Smooth muscle cell (in vitro differentiated cells): ENCODE measurements at regions not wholly inside any gene's neighbourhood (a gene's known extent, or its start where the extent isn't known, plus 50 kb on each side); places are given as distances from the start of the nearest gene placed in this dataset.

Experiments
- DNase-seq: peaks from one replicate; lab custom pipeline; 2025; ENCODE audit not compliant: unreplicated experiment; lab: John Stamatoyannopoulos, UW
- H2AFZ ChIP-seq: fragments of 200-600 bp; sonication (generic); 2 replicates; pipeline ENCODE4 v1.6.0; 2016; ENCODE audit warnings: antibody characterized with exemption, low read depth, mild to moderate bottlenecking
- H3F3A ChIP-seq: fragments of 200-600 bp; sonication (generic); 2 replicates; pipeline ENCODE4 v1.6.0; 2017; ENCODE audit warnings: antibody characterized with exemption, low read depth
- H3K27ac ChIP-seq: fragments of 200-600 bp; sonication (generic); 2 replicates; pipeline ENCODE4 v1.5.1; 2016; ENCODE audit warnings: low read depth, mild to moderate bottlenecking
- H3K27me3 ChIP-seq: fragments of 200-600 bp; sonication (generic); 2 replicates; pipeline ENCODE4 v1.6.1; 2016; ENCODE audit warnings: low read depth, mild to moderate bottlenecking
- H3K36me3 ChIP-seq: fragments of 200-600 bp; sonication (generic); 2 replicates; pipeline ENCODE4 v1.5.1; 2016; ENCODE audit warnings: low read depth
- H3K4me1 ChIP-seq: fragments of 200-600 bp; sonication (generic); 2 replicates; pipeline ENCODE4 v1.5.1; 2016; ENCODE audit warnings: low read depth
- H3K4me2 ChIP-seq: fragments of 200-600 bp; sonication (generic); 2 replicates; pipeline ENCODE4 v1.6.0; 2016; ENCODE audit warnings: mild to moderate bottlenecking
- H3K4me3 ChIP-seq: fragments of 200-600 bp; sonication (generic); 2 replicates; pipeline ENCODE4 v1.5.1; 2016; ENCODE audit warnings: mild to moderate bottlenecking
- H3K79me2 ChIP-seq: fragments of 200-600 bp; sonication (generic); 2 replicates; pipeline ENCODE4 v1.6.0; 2016; ENCODE audit warnings: low read depth, mild to moderate bottlenecking
- H3K9ac ChIP-seq: fragments of 200-600 bp; sonication (generic); 2 replicates; pipeline ENCODE4 v1.6.0; 2016; ENCODE audit warnings: low read depth
- H3K9me3 ChIP-seq: fragments of 200-600 bp; sonication (generic); replicated peaks from 2 replicates; pipeline ENCODE4 v1.5.1; 2016; ENCODE audit warnings: low read depth
- H4K20me1 ChIP-seq: fragments of 200-600 bp; sonication (generic); 2 replicates; pipeline ENCODE4 v1.6.0; 2016; ENCODE audit warnings: low read depth
- WGBS: methylation state at CpG from one replicate; pipeline ENCODE4 v1.1.7; 2016; ENCODE audit warnings: low lambda C conversion rate; 5-methylcytosine and 5-hydroxymethylcytosine counted together
- TF ChIP-seq, protein P1 (sequence below): fragments of 200-600 bp; sonication (generic); IDR thresholded peaks from 2 replicates; pipeline ENCODE4 v1.5.1; 2017; ENCODE audit warnings: borderline replicate concordance, mild to moderate bottlenecking, antibody characterized with exemption; ENCODE audit not compliant: insufficient read depth, poor library complexity, severe bottlenecking

DNA sequence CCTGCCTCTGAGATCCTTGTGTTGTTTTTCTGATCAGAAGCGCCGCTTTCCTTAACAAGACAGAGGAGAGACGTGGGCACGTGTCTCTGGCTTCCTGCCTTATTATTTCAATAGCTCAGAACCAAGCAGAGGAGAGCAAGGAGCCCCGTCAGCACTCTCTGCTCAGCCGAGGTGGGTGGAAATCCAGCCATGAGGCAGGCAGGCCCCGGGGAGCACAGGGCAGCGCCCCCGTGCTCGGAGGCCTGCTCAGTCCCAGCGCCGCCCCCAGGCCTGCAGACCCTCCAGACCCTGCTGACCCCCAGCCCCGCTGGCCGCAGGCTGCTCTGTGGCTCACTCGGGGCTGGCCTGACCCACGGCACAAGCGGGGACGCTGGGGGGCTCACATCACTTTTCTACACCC, 162.8 kb downstream of the BRD1 start:
- peaks cover 20% of the 10 kb centered on the region for H3K27me3 ChIP-seq
- no peak overlapping the region for H3K27ac ChIP-seq
- no peaks in the 10 kb centered on the region for H3K4me1 ChIP-seq
- no peak for DNase-seq
- no peaks in the 10 kb centered on the region for H3K79me2 ChIP-seq
- no peaks in the 10 kb centered on the region for H3K36me3 ChIP-seq
- WGBS, result 85% methylated on average over 17 of the region's 18 CpGs
- TF ChIP-seq, protein P1, sequence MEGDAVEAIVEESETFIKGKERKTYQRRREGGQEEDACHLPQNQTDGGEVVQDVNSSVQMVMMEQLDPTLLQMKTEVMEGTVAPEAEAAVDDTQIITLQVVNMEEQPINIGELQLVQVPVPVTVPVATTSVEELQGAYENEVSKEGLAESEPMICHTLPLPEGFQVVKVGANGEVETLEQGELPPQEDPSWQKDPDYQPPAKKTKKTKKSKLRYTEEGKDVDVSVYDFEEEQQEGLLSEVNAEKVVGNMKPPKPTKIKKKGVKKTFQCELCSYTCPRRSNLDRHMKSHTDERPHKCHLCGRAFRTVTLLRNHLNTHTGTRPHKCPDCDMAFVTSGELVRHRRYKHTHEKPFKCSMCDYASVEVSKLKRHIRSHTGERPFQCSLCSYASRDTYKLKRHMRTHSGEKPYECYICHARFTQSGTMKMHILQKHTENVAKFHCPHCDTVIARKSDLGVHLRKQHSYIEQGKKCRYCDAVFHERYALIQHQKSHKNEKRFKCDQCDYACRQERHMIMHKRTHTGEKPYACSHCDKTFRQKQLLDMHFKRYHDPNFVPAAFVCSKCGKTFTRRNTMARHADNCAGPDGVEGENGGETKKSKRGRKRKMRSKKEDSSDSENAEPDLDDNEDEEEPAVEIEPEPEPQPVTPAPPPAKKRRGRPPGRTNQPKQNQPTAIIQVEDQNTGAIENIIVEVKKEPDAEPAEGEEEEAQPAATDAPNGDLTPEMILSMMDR, result no peak
- no peaks in the 10 kb centered on the region for H3K9me3 ChIP-seq
- H4K20me1 ChIP-seq, result no peaks in the 10 kb centered on the region
- H3K4me3 ChIP-seq, result no peak overlapping the region
- no peak overlapping the region for H3K9ac ChIP-seq
- no peak overlapping the region for H2AFZ ChIP-seq
- no peak overlapping the region for H3K4me2 ChIP-seq
- no peaks in the 10 kb centered on the region for H3F3A ChIP-seq

DNA sequence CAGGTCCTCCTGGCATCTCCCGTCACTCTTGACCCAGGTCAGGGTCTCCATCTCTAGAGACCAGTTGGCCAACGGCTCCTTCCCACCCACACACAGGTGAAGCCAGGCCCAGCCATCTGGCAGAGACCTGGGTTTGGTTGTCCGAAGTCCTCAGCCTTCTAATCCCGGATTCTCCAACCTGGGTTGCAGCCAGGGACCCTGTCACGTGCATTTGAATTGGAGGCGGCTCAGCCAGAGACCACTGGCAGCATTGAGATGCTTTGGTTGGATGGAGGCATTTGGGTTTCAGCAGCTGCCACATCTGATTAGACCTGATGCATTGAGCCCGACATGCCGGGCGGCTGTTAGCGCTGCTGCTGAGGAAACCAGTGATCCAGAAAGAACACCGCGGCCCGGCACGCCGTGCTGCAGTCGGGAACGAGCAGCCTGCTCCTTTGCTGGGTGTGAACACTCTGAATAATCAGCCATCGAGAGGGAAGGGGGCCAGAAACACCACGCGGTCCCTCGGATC, 163.2 kb downstream of the BRD1 start:
- Histone ChIP-seq H3K9ac (no peak overlapping the region), H3K4me3 (no peak overlapping the region), H2AFZ (no peak overlapping the region), H3K9me3 (no peaks in the 10 kb centered on the region), H3F3A (no peaks in the 10 kb centered on the region), H3K4me2 (no peak overlapping the region), H3K36me3 (no peaks in the 10 kb centered on the region), H3K27ac (no peak overlapping the region), H4K20me1 (no peaks in the 10 kb centered on the region), H3K27me3 (peaks cover 15% of the 10 kb centered on the region), H3K4me1 (no peaks in the 10 kb centered on the region), H3K79me2 (no peaks in the 10 kb centered on the region)
- TF ChIP-seq, protein P1, result no peak
- 86% methylated on average over 21 of the region's 21 CpGs for WGBS
- DNase-seq, result no peak

DNA sequence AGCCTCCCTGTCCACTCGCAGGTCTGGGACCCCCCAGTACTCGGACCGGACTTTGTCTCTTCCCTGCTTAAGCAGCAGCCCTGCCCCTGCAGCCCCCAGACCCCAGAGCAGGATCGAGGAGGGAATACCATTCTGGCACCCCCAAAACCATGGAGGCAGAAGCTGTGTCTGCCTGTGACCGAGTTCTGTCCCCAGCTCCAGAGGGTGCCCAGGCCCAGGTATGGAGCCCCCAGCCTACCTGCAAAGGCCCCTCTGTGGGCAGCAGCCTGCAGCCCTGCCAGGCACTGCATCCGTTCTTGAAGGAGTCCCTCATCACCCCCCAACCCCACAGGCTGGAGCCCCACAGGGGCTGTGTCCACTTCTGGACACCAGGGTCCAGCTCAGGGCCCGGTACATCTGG, 163.8 kb downstream of the BRD1 start:
- no peak overlapping the region for H2AFZ ChIP-seq
- no peak overlapping the region for H3K27ac ChIP-seq
- no peaks in the 10 kb centered on the region for H4K20me1 ChIP-seq
- H3K4me1 ChIP-seq, result no peaks in the 10 kb centered on the region
- H3K9ac ChIP-seq, result no peak overlapping the region
- H3K4me2 ChIP-seq, result no peak overlapping the region
- TF ChIP-seq, protein P1, result no peak
- no peaks in the 10 kb centered on the region for H3K9me3 ChIP-seq
- no peaks in the 10 kb centered on the region for H3F3A ChIP-seq
- no peaks in the 10 kb centered on the region for H3K79me2 ChIP-seq
- H3K27me3 ChIP-seq, result peaks cover 9% of the 10 kb centered on the region
- 80% methylated on average over 7 of the region's 7 CpGs for WGBS
- no peak overlapping the region for H3K4me3 ChIP-seq
- no peak for DNase-seq
- H3K36me3 ChIP-seq, result no peaks in the 10 kb centered on the region

DNA sequence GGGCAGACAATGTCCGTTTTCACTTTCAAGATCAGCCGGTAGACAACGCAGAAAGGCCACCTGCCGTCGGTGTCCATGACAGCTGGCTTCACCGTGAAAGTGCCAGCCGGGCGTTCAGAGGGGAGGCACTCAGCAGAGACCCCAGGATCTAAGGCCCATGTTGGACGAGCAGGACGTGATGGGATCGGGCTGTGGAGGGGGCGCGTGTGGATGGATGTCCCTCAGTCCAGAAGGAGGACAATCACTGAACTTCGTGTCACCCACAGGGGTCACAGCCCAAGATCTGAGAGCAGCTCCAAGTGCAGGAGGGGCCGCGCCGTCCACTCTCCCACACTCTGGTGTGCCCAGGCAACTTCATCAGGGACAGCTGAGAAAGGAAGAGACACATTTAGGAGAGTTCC, 164.4 kb downstream of the BRD1 start:
- 89% methylated on average over 17 of the region's 17 CpGs for WGBS
- Histone ChIP-seq H3K9me3 (no peaks in the 10 kb centered on the region), H3K4me2 (no peak overlapping the region), H3F3A (no peaks in the 10 kb centered on the region), H3K79me2 (no peaks in the 10 kb centered on the region), H3K9ac (no peak overlapping the region), H3K36me3 (no peaks in the 10 kb centered on the region), H4K20me1 (no peaks in the 10 kb centered on the region), H3K4me3 (no peak overlapping the region), H3K27ac (no peak overlapping the region), H2AFZ (no peak overlapping the region), H3K4me1 (no peaks in the 10 kb centered on the region), H3K27me3 (peaks cover 4% of the 10 kb centered on the region)
- TF ChIP-seq, protein P1, result no peak
- DNase-seq, result no peak
